Neuronal stem cell (in vitro differentiated cells): ENCODE measurements at regions not wholly inside any gene's neighbourhood (a gene's known extent, or its start where the extent isn't known, plus 50 kb on each side); places are given as distances from the start of the nearest gene placed in this dataset.

Source experiments
- DNase-seq: peaks from one replicate; pipeline ENCODE4 v3.0.0-alpha.2; 2013; ENCODE audit warnings: low spot score
- H2AFZ ChIP-seq: one replicate; pipeline ENCODE4 v1.6.1; 2013; ENCODE audit warnings: mild to moderate bottlenecking, low read length, inconsistent platforms
- H2AK5ac ChIP-seq: 2 replicates; pipeline ENCODE4 v1.6.1; 2013; ENCODE audit warnings: low read depth, mild to moderate bottlenecking, inconsistent platforms, low read length, moderate library complexity, mixed read lengths
- H2BK120ac ChIP-seq: 2 replicates; pipeline ENCODE4 v1.6.1; 2013; ENCODE audit warnings: low read depth, mild to moderate bottlenecking, inconsistent platforms, low read length, moderate library complexity, mixed read lengths
- H2BK12ac ChIP-seq: one replicate; pipeline ENCODE4 v1.6.1; 2013; ENCODE audit warnings: low read length, inconsistent platforms
- H2BK15ac ChIP-seq: 2 replicates; pipeline ENCODE4 v1.6.1; 2013; ENCODE audit warnings: mild to moderate bottlenecking, low read length, inconsistent platforms, mixed read lengths
- H2BK5ac ChIP-seq: one replicate; pipeline ENCODE4 v1.6.1; 2013; ENCODE audit warnings: inconsistent platforms, mild to moderate bottlenecking, low read length, moderate library complexity
- H3K14ac ChIP-seq: one replicate; pipeline ENCODE4 v1.6.1; 2013; ENCODE audit warnings: low read length, inconsistent platforms
- H3K18ac ChIP-seq: 2 replicates; pipeline ENCODE4 v1.6.1; 2013; ENCODE audit warnings: low read length, inconsistent platforms
- H3K23ac ChIP-seq: 2 replicates; pipeline ENCODE4 v1.6.1; 2013; ENCODE audit warnings: low read depth, mild to moderate bottlenecking, mixed read lengths, low read length, inconsistent platforms; ENCODE audit not compliant: poor library complexity
- H3K27ac ChIP-seq: replicated peaks from 3 replicates; pipeline ENCODE4 v1.5.1; 2013; ENCODE audit warnings: low read length, inconsistent platforms
- H3K27me3 ChIP-seq, 3 experiments: 2 replicates each; pipeline ENCODE4 v1.6.1; 2013; ENCODE audit warnings: low read length in 3 of 3, mild to moderate bottlenecking in 2 of 3, inconsistent platforms in 1 of 3, low read depth in 1 of 3, mixed read lengths in 1 of 3, moderate library complexity in 1 of 3; ENCODE audit not compliant: control insufficient read depth in 3 of 3, insufficient read depth in 3 of 3
- H3K36me3 ChIP-seq, 2 donors: replicated peaks in 1 of 2; 2 replicates each; pipeline ENCODE4 v1.6.1; 2013; ENCODE audit warnings: low read length in 2 of 2; ENCODE audit not compliant: control insufficient read depth in 2 of 2, insufficient read depth in 2 of 2
- H3K4ac ChIP-seq: 2 replicates; pipeline ENCODE4 v1.6.1; 2013; ENCODE audit warnings: inconsistent platforms, mild to moderate bottlenecking, low read length, moderate library complexity
- H3K4me1 ChIP-seq, 2 donors: 1 replicate in 1 of 2; 2 replicates in 1 of 2; pipeline ENCODE4 v1.6.1; 2013; ENCODE audit warnings: low read length in 2 of 2, low read depth in 1 of 2; ENCODE audit not compliant: control insufficient read depth in 2 of 2, insufficient read depth in 1 of 2
- H3K4me2 ChIP-seq: one replicate; pipeline ENCODE4 v1.6.1; 2013; ENCODE audit warnings: mild to moderate bottlenecking, low read length, inconsistent platforms; ENCODE audit not compliant: insufficient read depth, poor library complexity, severe bottlenecking
- H3K4me3 ChIP-seq, 2 donors: 2 replicates each; pipeline ENCODE4 v1.5.1; 2013; ENCODE audit warnings: low read length in 2 of 2, mild to moderate bottlenecking in 2 of 2, inconsistent platforms in 1 of 2, moderate library complexity in 1 of 2
- H3K79me1 ChIP-seq: one replicate; pipeline ENCODE4 v1.6.1; 2013; ENCODE audit warnings: low read depth, mild to moderate bottlenecking, inconsistent platforms, low read length, moderate library complexity
- H3K9ac ChIP-seq: one replicate; pipeline ENCODE4 v1.6.1; 2013; ENCODE audit warnings: mild to moderate bottlenecking, low read depth, low read length, inconsistent platforms; ENCODE audit not compliant: poor library complexity
- H3K9me3 ChIP-seq, 2 donors: replicated peaks in 1 of 2; 2 replicates each; pipeline versions ENCODE3 to v1.6.1; 2013; ENCODE audit warnings: low read length in 2 of 2, mild to moderate bottlenecking in 2 of 2, inconsistent platforms in 1 of 2, low read depth in 1 of 2, mixed read lengths in 1 of 2, moderate library complexity in 1 of 2; ENCODE audit not compliant: control insufficient read depth in 2 of 2, insufficient read depth in 1 of 2
- H4K8ac ChIP-seq: one replicate; pipeline ENCODE4 v1.6.1; 2013; ENCODE audit warnings: low read depth, mild to moderate bottlenecking, inconsistent platforms, low read length, moderate library complexity
- H4K91ac ChIP-seq: one replicate; pipeline ENCODE4 v1.6.1; 2013; ENCODE audit warnings: low read length, low read depth, mild to moderate bottlenecking, inconsistent platforms; ENCODE audit not compliant: poor library complexity
- WGBS, 2 donors: extraction: QIAGEN DNeasy Blood & Tissue Kit; methylation state at CpG; one replicate each; pipeline ENCODE4 v1.1.7; 2013; ENCODE audit warnings: missing lambda C conversion rate in 2 of 2, mixed read lengths in 1 of 2; ENCODE audit not compliant: insufficient read length in 2 of 2, insufficient replicate concordance in 1 of 2; ENCODE audit errors: extremely low coverage in 2 of 2; 5-methylcytosine and 5-hydroxymethylcytosine counted together

GRCh38 chr15:46416544-46416943 is 781.7 kb downstream of the SQOR start:
- DNase-seq = no peak
- no peak overlapping the region for H2BK5ac ChIP-seq
- H3K4me2 ChIP-seq = no peak overlapping the region
- H3K27me3 ChIP-seq = no peaks in the 10 kb centered on the region
- no peak overlapping the region for H4K8ac ChIP-seq
- no CpG with 5 or more reads among the region's 1 CpG for WGBS, 2 donors
- H3K14ac ChIP-seq = no peak overlapping the region
- H2BK120ac ChIP-seq = no peak overlapping the region
- no peak overlapping the region for H3K27ac ChIP-seq
- H3K79me1 ChIP-seq = no peaks in the 10 kb centered on the region
- no peak overlapping the region for H2AK5ac ChIP-seq
- no peak overlapping the region for H3K9ac ChIP-seq
- no peak overlapping the region for H3K4me3 ChIP-seq
- H2BK12ac ChIP-seq = no peak overlapping the region
- H3K9me3 ChIP-seq = no peaks in the 10 kb centered on the region
- H3K4ac ChIP-seq = no peak overlapping the region
- H2BK15ac ChIP-seq = no peak overlapping the region
- H3K18ac ChIP-seq = no peak overlapping the region
- H3K4me1 ChIP-seq = no peaks in the 10 kb centered on the region
- no peak overlapping the region for H3K23ac ChIP-seq
- no peak overlapping the region for H4K91ac ChIP-seq
- H2AFZ ChIP-seq = no peak overlapping the region
- H3K36me3 ChIP-seq = no peaks in the 10 kb centered on the region

GRCh38 chr15:46420990-46421389 is 786.2 kb downstream of the SQOR start:
- no peak overlapping the region for H3K23ac ChIP-seq
- no peak overlapping the region for H2BK120ac ChIP-seq
- H3K79me1 ChIP-seq = no peaks in the 10 kb centered on the region
- no peak overlapping the region for H3K4ac ChIP-seq
- H3K27me3 ChIP-seq = no peaks in the 10 kb centered on the region
- H2AFZ ChIP-seq = no peak overlapping the region
- no peak overlapping the region for H3K4me2 ChIP-seq
- H3K9ac ChIP-seq = no peak overlapping the region
- no peak overlapping the region for H2BK15ac ChIP-seq
- no peak overlapping the region for H3K18ac ChIP-seq
- H2BK5ac ChIP-seq = no peak overlapping the region
- H4K8ac ChIP-seq = no peak overlapping the region
- H3K36me3 ChIP-seq = no peaks in the 10 kb centered on the region
- H3K4me3 ChIP-seq = no peak overlapping the region
- no peak overlapping the region for H4K91ac ChIP-seq
- WGBS, 2 donors = no CpG with 5 or more reads among the region's 1 CpG
- H3K27ac ChIP-seq = no peak overlapping the region
- no peak overlapping the region for H3K14ac ChIP-seq
- DNase-seq = no peak
- H2AK5ac ChIP-seq = no peak overlapping the region
- H2BK12ac ChIP-seq = no peak overlapping the region
- no peaks in the 10 kb centered on the region for H3K9me3 ChIP-seq
- no peaks in the 10 kb centered on the region for H3K4me1 ChIP-seq

- H4K8ac ChIP-seq = no peak overlapping the region
- H2BK120ac ChIP-seq = no peak overlapping the region
- H3K4me3 ChIP-seq = no peak overlapping the region
- H2AK5ac ChIP-seq = no peak overlapping the region
- no peak overlapping the region for H2BK5ac ChIP-seq
- no peak overlapping the region for H3K14ac ChIP-seq
- H3K36me3 ChIP-seq = no peaks in the 10 kb centered on the region
- no peak overlapping the region for H3K27ac ChIP-seq
- H2AFZ ChIP-seq = no peak overlapping the region
- DNase-seq = no peak
- no peaks in the 10 kb centered on the region for H3K79me1 ChIP-seq
- H4K91ac ChIP-seq = no peak overlapping the region
- H2BK15ac ChIP-seq = no peak overlapping the region
- H3K4me1 ChIP-seq = no peaks in the 10 kb centered on the region
- H3K9ac ChIP-seq = no peak overlapping the region
- no peak overlapping the region for H3K4ac ChIP-seq
- no peak overlapping the region for H2BK12ac ChIP-seq
- H3K18ac ChIP-seq = no peak overlapping the region
- no peaks in the 10 kb centered on the region for H3K9me3 ChIP-seq
- no peak overlapping the region for H3K23ac ChIP-seq
- no CpG with 5 or more reads among the region's 4 CpGs for WGBS, 2 donors
- H3K4me2 ChIP-seq = no peak overlapping the region
- H3K27me3 ChIP-seq = no peaks in the 10 kb centered on the region
Observed at GRCh38 chr15:46441294-46442062, 806.6 kb downstream of the SQOR start.

- H3K23ac ChIP-seq = no peak overlapping the region
- no peak overlapping the region for H3K18ac ChIP-seq
- no peaks in the 10 kb centered on the region for H3K36me3 ChIP-seq
- H2BK120ac ChIP-seq = no peak overlapping the region
- no peak overlapping the region for H3K27ac ChIP-seq
- no peak overlapping the region for H2BK12ac ChIP-seq
- H4K91ac ChIP-seq = no peak overlapping the region
- no peaks in the 10 kb centered on the region for H3K4me1 ChIP-seq
- no peak overlapping the region for H2BK5ac ChIP-seq
- no peaks in the 10 kb centered on the region for H3K27me3 ChIP-seq
- no peak overlapping the region for H4K8ac ChIP-seq
- no peak overlapping the region for H2AFZ ChIP-seq
- H3K4ac ChIP-seq = no peak overlapping the region
- no peak overlapping the region for H3K14ac ChIP-seq
- H3K4me2 ChIP-seq = no peak overlapping the region
- no peak overlapping the region for H3K9ac ChIP-seq
- no peak overlapping the region for H2BK15ac ChIP-seq
- H3K9me3 ChIP-seq = no peaks in the 10 kb centered on the region
- H3K4me3 ChIP-seq = no peak overlapping the region
- DNase-seq = no peak
- no CpG with 5 or more reads among the region's 5 CpGs for WGBS, 2 donors
- no peaks in the 10 kb centered on the region for H3K79me1 ChIP-seq
- H2AK5ac ChIP-seq = no peak overlapping the region
Observed at GRCh38 chr15:46442184-46442583, 807.4 kb downstream of the SQOR start.
